ENCODE measurements at regions not wholly inside any gene's neighbourhood (a gene's known extent, or its start where the extent isn't known, plus 50 kb on each side); places are given as distances from the start of the nearest gene placed in this dataset.
A peak's percentile ranks its signal among the peaks of the same experiment; 100 is the strongest.

DNA sequence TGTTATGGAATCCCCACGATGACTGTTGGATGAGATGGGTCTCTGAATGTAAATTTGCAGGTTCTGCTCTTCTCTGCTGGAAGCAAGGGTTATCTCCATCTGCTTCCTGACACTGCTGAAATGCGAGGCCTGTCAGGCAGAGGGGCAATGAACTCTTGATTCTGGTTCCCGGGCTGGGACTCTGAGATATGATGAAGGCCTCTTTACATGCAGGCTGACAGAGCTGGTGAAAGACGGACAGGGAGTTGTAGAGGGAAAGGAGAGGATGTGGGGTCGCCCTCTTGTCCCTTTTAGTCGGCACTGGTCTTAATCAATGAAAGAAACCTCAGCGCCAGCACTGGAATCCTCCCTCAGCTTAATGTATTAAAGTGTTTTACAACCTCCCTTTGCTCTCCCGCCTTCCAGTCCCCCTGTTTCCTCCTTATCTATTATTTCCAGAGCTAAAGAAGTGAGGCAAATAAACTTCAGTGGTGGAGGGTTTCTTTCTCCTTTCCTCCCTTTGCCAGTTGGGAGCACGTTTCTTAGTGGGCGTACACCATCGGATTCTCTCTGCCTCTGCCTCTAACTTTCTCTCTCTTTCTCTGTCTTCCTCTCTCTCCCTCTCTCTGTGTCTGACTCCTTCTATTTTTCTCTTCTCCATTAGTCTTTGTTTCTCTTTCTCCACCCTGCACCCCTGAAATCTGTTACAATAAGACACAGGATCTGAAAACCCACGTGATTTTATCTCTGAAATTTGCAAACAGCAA is 145.6 kb downstream of the BAMBI start:
- no peak overlapping the region for H3K27ac ChIP-seq
- H3K4me3 ChIP-seq, result no peak overlapping the region
- peak overlapping the region; percentile 85 for H2AFZ ChIP-seq (replicated peaks)
- no peak overlapping the region for H3K4me3 Mint-ChIP-seq
- H3K9ac ChIP-seq, result no peak overlapping the region
- H3K9me3 Mint-ChIP-seq, result peaks cover 2% of the 10 kb centered on the region
- H4K20me1 ChIP-seq (ENCODE audit: low read depth), result no peaks in the 10 kb centered on the region
- H3F3A ChIP-seq (ENCODE audit: low read depth), result no peaks in the 10 kb centered on the region
- no peaks in the 10 kb centered on the region for H3K36me3 Mint-ChIP-seq
- no peaks in the 10 kb centered on the region for H3K79me2 ChIP-seq (ENCODE audit: low read depth)
- no peaks in the 10 kb centered on the region for H3K36me3 ChIP-seq
- H3K9me3 ChIP-seq (ENCODE audit: low read depth), result no peaks in the 10 kb centered on the region
- peaks cover 2% of the 10 kb centered on the region for H3K4me1 Mint-ChIP-seq
- TF ChIP-seq, protein P1, sequence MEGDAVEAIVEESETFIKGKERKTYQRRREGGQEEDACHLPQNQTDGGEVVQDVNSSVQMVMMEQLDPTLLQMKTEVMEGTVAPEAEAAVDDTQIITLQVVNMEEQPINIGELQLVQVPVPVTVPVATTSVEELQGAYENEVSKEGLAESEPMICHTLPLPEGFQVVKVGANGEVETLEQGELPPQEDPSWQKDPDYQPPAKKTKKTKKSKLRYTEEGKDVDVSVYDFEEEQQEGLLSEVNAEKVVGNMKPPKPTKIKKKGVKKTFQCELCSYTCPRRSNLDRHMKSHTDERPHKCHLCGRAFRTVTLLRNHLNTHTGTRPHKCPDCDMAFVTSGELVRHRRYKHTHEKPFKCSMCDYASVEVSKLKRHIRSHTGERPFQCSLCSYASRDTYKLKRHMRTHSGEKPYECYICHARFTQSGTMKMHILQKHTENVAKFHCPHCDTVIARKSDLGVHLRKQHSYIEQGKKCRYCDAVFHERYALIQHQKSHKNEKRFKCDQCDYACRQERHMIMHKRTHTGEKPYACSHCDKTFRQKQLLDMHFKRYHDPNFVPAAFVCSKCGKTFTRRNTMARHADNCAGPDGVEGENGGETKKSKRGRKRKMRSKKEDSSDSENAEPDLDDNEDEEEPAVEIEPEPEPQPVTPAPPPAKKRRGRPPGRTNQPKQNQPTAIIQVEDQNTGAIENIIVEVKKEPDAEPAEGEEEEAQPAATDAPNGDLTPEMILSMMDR (IDR thresholded peaks at IDR 0.05), result no peak
- no peak for TF ChIP-seq EZH2 (IDR thresholded peaks at IDR 0.05)
- no peak for TF ChIP-seq EZH2phosphoT487 (IDR thresholded peaks at IDR 0.05)
- no peak overlapping the region for H3K27ac Mint-ChIP-seq
- no peaks in the 10 kb centered on the region for H3K4me1 ChIP-seq
- H3K27me3 ChIP-seq, result no peaks in the 10 kb centered on the region
- H3K4me2 ChIP-seq, result no peak overlapping the region
- no peak for DNase-seq (ENCODE audit: low spot score)
- peaks cover 2% of the 10 kb centered on the region for H3K27me3 Mint-ChIP-seq (ENCODE audit: insufficient read depth, low read depth)

DNA sequence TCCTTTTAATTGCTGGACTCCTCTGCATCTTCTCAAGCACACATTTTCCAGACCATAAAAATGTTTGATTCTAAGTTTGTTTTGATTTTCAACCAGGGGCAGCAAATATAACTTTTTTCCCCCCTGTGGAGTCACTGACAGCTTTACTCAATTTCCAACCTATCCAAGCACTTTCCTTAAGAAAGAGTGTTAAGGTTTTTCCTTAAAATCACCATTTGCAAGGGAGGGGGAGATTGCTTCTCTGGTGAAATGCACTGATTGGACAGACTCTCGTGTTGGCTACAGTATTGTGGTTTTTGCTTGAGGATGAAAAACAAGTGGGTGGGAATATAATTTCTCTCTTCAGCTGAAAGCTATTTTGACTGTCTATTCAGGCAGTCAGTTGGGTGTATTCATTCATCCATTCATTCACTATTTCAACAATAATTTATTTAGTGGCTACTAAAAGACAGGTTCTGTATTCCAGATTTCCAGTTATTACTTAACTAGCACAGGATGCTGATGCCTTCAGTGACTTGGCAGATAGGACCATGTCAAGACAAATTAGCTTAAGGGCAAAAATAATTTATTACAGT is 146.3 kb downstream of the BAMBI start:
- Histone ChIP-seq H3K79me2 (ENCODE audit: low read depth) (no peaks in the 10 kb centered on the region), H3K4me1 (no peaks in the 10 kb centered on the region), H3K4me2 (no peak overlapping the region), H3K4me3 (no peak overlapping the region), H2AFZ (replicated peaks) (peak overlapping the region; percentile 85), H3F3A (ENCODE audit: low read depth) (no peaks in the 10 kb centered on the region), H3K27ac (no peak overlapping the region), H4K20me1 (ENCODE audit: low read depth) (no peaks in the 10 kb centered on the region), H3K36me3 (no peaks in the 10 kb centered on the region), H3K9ac (no peak overlapping the region), H3K27me3 (no peaks in the 10 kb centered on the region), H3K9me3 (ENCODE audit: low read depth) (no peaks in the 10 kb centered on the region)
- TF ChIP-seq EZH2phosphoT487 (IDR thresholded peaks at IDR 0.05), result no peak
- TF ChIP-seq EZH2 (IDR thresholded peaks at IDR 0.05), result no peak
- TF ChIP-seq, protein P1 (IDR thresholded peaks at IDR 0.05), result no peak
- peaks cover 2% of the 10 kb centered on the region for H3K27me3 Mint-ChIP-seq (ENCODE audit: insufficient read depth, low read depth)
- no peak for DNase-seq (ENCODE audit: low spot score)
- H3K36me3 Mint-ChIP-seq, result no peaks in the 10 kb centered on the region
- peaks cover 2% of the 10 kb centered on the region for H3K4me1 Mint-ChIP-seq
- H3K4me3 Mint-ChIP-seq, result no peak overlapping the region
- H3K9me3 Mint-ChIP-seq, result peaks cover 2% of the 10 kb centered on the region
- H3K27ac Mint-ChIP-seq, result no peak overlapping the region

DNA sequence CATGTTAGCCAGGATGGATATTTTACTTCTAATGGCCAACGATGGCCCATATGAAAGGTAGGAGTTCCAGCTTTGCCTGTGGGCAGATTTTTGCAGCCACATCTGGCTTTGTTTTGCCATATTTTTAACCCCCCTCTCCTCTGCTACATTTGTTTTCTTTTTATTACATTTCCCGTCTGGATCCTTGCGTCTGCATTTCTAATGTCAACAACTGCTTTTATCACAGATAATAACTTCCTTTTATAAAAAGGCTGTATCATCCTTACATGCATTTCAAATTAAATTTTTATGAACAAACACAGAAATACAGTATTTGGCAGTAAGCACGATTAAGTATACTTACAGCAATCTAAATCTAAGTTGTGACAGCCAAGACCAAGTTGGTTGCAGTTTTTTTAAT is 156.0 kb downstream of the BAMBI start:
- no peak overlapping the region for H3K27ac Mint-ChIP-seq

More for the DNA sequence above, 156.0 kb downstream of the BAMBI start:
- Histone ChIP-seq H3K27ac (no peak overlapping the region), H3K4me3 (no peak overlapping the region), H3K9ac (no peak overlapping the region), H3K36me3 (no peaks in the 10 kb centered on the region), H3K4me1 (no peaks in the 10 kb centered on the region), H3K27me3 (no peaks in the 10 kb centered on the region), H3F3A (ENCODE audit: low read depth) (no peaks in the 10 kb centered on the region), H2AFZ (replicated peaks) (no peak overlapping the region), H3K9me3 (ENCODE audit: low read depth) (no peaks in the 10 kb centered on the region), H3K4me2 (no peak overlapping the region), H4K20me1 (ENCODE audit: low read depth) (no peaks in the 10 kb centered on the region), H3K79me2 (ENCODE audit: low read depth) (no peaks in the 10 kb centered on the region)
- H3K4me1 Mint-ChIP-seq, result no peaks in the 10 kb centered on the region
- TF ChIP-seq EZH2phosphoT487 (IDR thresholded peaks at IDR 0.05) (no peak), EZH2 (IDR thresholded peaks at IDR 0.05) (no peak)
- TF ChIP-seq, protein P1 (IDR thresholded peaks at IDR 0.05), result no peak
- H3K4me3 Mint-ChIP-seq, result no peak overlapping the region
- H3K9me3 Mint-ChIP-seq, result peaks cover 2% of the 10 kb centered on the region
- DNase-seq (ENCODE audit: low spot score), result no peak
- peaks cover 11% of the 10 kb centered on the region for H3K27me3 Mint-ChIP-seq (ENCODE audit: insufficient read depth, low read depth)
- H3K36me3 Mint-ChIP-seq, result no peaks in the 10 kb centered on the region

Measured in neural progenitor cell (in vitro differentiated cells).